ENCODE measurements at regions not wholly inside any gene's neighbourhood (a gene's known extent, or its start where the extent isn't known, plus 50 kb on each side); places are given as distances from the start of the nearest gene placed in this dataset.

GRCh38 chr10:91115618-91116390, 104.7 kb upstream of the PCGF5 start:
- no peak overlapping the region for H3K27ac ChIP-seq (replicated peaks)
- TF ChIP-seq REST (IDR thresholded peaks at IDR 0.05; ENCODE audit: insufficient replicate concordance, low read depth): no peak
- no peak for TF ChIP-seq SPI1 (IDR thresholded peaks at IDR 0.05; ENCODE audit: borderline replicate concordance, low read depth)
- no peaks in the 10 kb centered on the region for H3K27me3 ChIP-seq (ENCODE audit: insufficient read depth, poor library complexity, severe bottlenecking)
- no peak overlapping the region for H3K4me3 ChIP-seq (replicated peaks; ENCODE audit: insufficient read depth, low read length)
- DNase-seq (ENCODE audit: low read depth in 1 of 2, low spot score in 1 of 2): no peak

GRCh38 chr10:91117505-91117904, 103.0 kb upstream of the PCGF5 start:
- Histone ChIP-seq H3K27me3 (ENCODE audit: insufficient read depth, poor library complexity, severe bottlenecking) (peaks cover 3% of the 10 kb centered on the region), H3K27ac (replicated peaks) (no peak overlapping the region), H3K4me3 (replicated peaks; ENCODE audit: insufficient read depth, low read length) (no peak overlapping the region)
- no peak for DNase-seq (ENCODE audit: low read depth in 1 of 2, low spot score in 1 of 2)
- no peak for TF ChIP-seq SPI1 (IDR thresholded peaks at IDR 0.05; ENCODE audit: borderline replicate concordance, low read depth)
- TF ChIP-seq CTCF (IDR thresholded peaks at IDR 0.05; ENCODE audit: insufficient read depth, low read length): no peak
- TF ChIP-seq GABPA (IDR thresholded peaks at IDR 0.05; ENCODE audit: low read depth): no peak
- no peak for TF ChIP-seq REST (IDR thresholded peaks at IDR 0.05; ENCODE audit: insufficient replicate concordance, low read depth)
- no peak for TF ChIP-seq POLR2AphosphoS5 (IDR thresholded peaks at IDR 0.05; ENCODE audit: low read depth)

GRCh38 chr10:91120348-91120747, 100.1 kb upstream of the PCGF5 start:
- DNase-seq (ENCODE audit: low read depth in 1 of 2, low spot score in 1 of 2): no peak
- no peak overlapping the region for H3K4me3 ChIP-seq (replicated peaks; ENCODE audit: insufficient read depth, low read length)
- TF ChIP-seq SPI1 (IDR thresholded peaks at IDR 0.05; ENCODE audit: borderline replicate concordance, low read depth) (no peak), POLR2AphosphoS5 (IDR thresholded peaks at IDR 0.05; ENCODE audit: low read depth) (no peak), GABPA (IDR thresholded peaks at IDR 0.05; ENCODE audit: low read depth) (no peak)

GRCh38 chr10:91123261-91123660, 97.2 kb upstream of the PCGF5 start:
- Histone ChIP-seq H3K4me3 (replicated peaks; ENCODE audit: insufficient read depth, low read length) (no peak overlapping the region), H3K27me3 (ENCODE audit: insufficient read depth, poor library complexity, severe bottlenecking) (peaks cover 6% of the 10 kb centered on the region), H3K27ac (replicated peaks) (no peak overlapping the region)
- TF ChIP-seq POLR2AphosphoS5 (IDR thresholded peaks at IDR 0.05; ENCODE audit: low read depth) (no peak), REST (IDR thresholded peaks at IDR 0.05; ENCODE audit: insufficient replicate concordance, low read depth) (no peak), CTCF (IDR thresholded peaks at IDR 0.05; ENCODE audit: insufficient read depth, low read length) (no peak), SPI1 (IDR thresholded peaks at IDR 0.05; ENCODE audit: borderline replicate concordance, low read depth) (no peak), GABPA (IDR thresholded peaks at IDR 0.05; ENCODE audit: low read depth) (no peak)
- DNase-seq (ENCODE audit: low read depth in 1 of 2, low spot score in 1 of 2): no peak

More at GRCh38 chr10:91120348-91120747, 100.1 kb upstream of the PCGF5 start:
- no peak overlapping the region for H3K27ac ChIP-seq (replicated peaks)
- H3K27me3 ChIP-seq (ENCODE audit: insufficient read depth, poor library complexity, severe bottlenecking): peaks cover 4% of the 10 kb centered on the region

Data from HL-60 (cell line).